ENCODE measurements at regions not wholly inside any gene's neighbourhood (a gene's known extent, or its start where the extent isn't known, plus 50 kb on each side); places are given as distances from the start of the nearest gene placed in this dataset. TPM values are rescaled to one million over a fixed set of nuclear protein-coding genes. Genes with fewer than 3 reads are reported as not detected.

Small RNA genes in the stretch of these regions (microRNA-seq; reads per million reads assigned to microRNA genes)
- gene MIR138-1: 36.8 reads per million, percentile 50 among the genes with 10 or more reads in this experiment

Small RNA genes in the stretch of these regions (small RNA-seq; reads per million reads assigned to genes)
- gene MIR138-1 (ENCODE audit: low replicate concordance) (1.1 reads per million, percentile 64 among the genes with 10 or more reads in this experiment), gene RNU6-367P (ENCODE audit: low replicate concordance) (not detected)
